GM12801 (cell line): ENCODE measurements at regions not wholly inside any gene's neighbourhood (a gene's known extent, or its start where the extent isn't known, plus 50 kb on each side); places are given as distances from the start of the nearest gene placed in this dataset.

ENCODE experiments used
- TF ChIP-seq, protein P1 (sequence below): IDR thresholded peaks from one replicate; pipeline ENCODE4 v1.5.1; 2011; ENCODE audit warnings: control low read depth; ENCODE audit not compliant: insufficient read length; ENCODE audit errors: extremely low read depth

DNA sequence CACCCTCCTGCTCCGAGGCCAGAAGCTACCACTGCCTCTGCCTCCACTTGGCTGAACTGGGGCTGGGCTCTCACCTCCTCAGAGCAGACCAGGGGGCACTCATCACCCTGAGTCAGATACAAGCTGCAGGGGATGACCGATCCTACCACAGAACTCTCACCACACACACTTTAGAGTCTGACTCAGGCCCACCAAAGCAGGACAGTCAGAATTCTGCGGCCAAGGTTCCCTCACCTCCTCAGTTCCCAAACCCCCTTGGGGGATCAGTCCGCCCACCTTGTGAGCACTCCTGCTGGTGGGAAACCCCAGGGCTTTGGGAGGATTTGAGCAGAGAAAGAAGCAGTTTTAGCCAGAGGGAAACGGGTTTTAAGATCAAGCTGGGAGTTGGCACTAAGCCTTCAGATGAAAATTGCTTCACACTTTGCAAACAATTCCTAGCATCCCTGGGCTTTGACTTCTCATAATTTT is 587.8 kb upstream of the JAG1 start:
- TF ChIP-seq, protein P1, sequence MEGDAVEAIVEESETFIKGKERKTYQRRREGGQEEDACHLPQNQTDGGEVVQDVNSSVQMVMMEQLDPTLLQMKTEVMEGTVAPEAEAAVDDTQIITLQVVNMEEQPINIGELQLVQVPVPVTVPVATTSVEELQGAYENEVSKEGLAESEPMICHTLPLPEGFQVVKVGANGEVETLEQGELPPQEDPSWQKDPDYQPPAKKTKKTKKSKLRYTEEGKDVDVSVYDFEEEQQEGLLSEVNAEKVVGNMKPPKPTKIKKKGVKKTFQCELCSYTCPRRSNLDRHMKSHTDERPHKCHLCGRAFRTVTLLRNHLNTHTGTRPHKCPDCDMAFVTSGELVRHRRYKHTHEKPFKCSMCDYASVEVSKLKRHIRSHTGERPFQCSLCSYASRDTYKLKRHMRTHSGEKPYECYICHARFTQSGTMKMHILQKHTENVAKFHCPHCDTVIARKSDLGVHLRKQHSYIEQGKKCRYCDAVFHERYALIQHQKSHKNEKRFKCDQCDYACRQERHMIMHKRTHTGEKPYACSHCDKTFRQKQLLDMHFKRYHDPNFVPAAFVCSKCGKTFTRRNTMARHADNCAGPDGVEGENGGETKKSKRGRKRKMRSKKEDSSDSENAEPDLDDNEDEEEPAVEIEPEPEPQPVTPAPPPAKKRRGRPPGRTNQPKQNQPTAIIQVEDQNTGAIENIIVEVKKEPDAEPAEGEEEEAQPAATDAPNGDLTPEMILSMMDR: no peak

DNA sequence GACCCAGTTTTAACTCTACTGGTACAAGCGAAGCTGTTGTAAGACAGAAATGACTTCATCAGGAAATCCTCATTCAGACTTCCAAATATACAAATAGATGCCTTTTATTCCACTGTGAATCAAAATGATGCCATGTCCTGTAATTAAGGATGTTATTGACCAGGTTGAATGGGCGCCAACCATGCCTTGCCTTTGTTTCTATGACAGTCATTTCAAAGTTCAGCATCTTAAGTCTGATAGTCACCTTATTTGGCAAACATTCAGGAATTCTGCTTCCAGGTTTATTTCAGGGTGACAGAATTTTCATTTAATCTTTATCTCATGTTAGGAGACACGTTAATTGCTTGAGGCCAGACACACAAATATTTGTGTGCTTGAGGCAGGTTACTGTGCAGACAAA is 592.8 kb upstream of the JAG1 start:
- TF ChIP-seq, protein P1: no peak

DNA sequence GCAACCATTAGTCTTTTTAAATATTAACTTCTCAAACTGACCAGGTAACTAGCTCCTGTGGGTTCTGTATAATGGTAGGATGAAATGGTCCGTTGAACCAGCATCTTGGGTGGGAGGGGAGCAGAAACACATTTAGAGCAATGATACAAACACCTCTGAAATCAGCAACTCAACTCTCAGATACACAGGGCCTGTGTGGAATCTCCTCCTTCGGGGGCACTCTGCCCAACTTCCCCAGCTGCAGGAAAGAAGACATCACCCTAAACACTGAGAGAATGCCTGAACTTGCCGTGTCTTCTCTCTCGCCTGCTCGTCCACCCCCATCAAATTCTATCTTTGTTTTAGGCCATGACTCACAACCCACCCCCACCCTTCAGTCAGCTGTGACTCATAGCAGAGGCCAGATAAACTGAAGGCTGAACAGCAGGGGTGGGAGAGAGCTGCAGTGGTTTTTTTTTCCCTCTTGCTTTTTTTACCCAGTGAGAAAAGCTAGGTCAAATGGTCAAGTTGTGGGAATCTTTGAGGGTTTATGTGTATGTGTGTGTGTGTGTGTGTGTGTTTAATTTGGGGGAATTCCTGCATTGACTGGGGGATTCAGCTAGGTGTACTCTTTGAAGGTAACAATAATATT is 593.4 kb upstream of the JAG1 start:
- TF ChIP-seq, protein P1: no peak

DNA sequence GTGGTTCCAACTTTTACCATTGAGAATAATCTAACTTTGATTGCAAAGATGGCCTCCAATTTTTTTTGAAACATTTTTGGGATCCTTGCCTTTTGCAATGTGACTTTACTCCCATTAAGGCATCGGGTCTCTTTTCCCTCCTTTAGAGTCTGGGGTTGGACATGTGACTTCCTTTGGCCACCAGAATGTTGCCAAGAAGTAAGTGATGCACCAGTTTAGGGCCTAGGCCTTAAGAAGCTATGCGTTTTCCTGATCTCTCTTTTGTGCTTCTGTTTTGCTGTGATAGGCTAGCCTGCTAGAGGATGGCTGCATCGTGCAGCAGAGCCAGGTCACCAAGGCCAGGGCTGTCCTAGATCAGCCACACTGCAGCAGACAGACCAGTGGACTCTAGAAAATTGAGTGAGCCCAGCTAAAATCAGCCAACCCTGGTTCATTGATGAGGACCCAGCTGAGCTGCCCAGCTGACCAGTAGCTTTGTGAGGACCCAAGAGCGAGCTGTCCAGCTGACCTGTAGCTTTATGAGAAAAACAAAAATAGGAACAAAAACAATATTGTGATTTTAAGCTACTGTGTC is 594.0 kb upstream of the JAG1 start:
- TF ChIP-seq, protein P1: no peak

DNA sequence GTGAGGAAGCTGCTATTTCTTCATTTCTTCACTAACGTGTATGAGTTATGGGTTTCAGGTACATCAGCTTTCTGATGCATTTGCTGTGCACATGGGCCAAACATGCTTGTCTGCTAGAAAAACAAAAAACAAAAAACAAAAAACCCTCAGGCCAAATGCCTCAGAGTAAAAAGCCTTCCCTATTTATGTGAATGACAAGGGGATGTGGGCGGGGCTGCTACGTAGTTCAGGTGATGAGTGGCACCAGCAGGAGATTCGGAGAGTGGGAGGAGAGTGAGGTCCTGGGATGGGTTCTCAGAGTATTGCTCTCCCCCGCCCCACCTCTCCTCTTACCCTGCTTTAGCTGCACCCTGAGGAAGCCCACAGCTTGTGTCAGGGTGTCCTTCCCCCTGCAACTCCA is 596.8 kb upstream of the JAG1 start:
- TF ChIP-seq, protein P1: no peak

DNA sequence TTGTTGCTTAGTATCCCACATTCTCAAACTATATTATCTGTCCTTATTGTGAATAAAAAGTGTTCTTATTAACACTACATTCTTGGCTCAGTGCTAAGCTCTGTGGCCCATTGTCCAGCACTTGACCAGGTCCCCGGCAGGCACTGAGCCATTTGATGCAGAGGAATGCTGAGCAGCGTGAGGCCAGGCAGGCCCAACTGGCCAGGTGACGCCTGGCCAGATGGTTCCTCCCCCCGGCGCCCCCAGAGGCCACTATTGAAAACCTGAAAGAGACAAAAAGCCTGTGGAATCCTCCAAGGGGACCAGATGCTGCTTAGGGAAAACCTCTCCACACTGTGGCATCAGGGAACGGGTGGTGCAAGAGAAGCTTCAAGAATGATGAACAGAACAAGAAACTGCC is 597.5 kb upstream of the JAG1 start:
- TF ChIP-seq, protein P1: no peak

DNA sequence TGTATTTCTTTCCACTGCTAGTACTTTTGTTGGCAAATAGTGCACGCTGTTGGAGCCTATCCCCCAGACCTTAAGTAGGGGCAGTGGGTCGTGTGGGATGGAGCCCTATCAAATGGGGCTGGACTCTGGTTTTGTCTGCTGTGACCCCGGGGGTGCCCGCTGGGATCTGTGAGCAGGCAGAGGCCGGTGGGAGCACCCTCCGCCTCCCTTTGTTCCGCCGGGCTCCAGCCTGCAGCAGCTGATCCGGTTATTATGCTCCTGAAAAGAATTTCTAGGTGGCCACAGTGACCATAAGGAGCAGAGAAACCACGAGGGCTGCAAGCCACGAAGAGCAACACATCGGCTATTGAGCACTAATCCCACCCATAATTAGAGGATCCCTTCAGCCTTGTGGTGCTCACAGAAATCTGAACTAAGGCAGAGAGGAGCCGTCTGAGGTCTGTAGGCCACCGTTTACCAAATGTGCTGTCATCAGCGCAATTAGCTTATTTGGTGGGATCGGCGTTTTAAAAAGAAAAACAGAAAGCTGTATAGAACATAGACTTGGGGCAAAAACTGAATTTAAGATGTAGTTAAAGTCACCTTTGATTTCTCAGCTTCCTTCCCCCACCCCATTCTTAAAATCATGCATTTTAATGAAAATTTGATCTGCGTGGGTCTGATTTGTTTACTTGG is 598.3 kb upstream of the JAG1 start:
- TF ChIP-seq, protein P1: no peak
